HL-60 (cell line): ENCODE measurements at regions not wholly inside any gene's neighbourhood (a gene's known extent, or its start where the extent isn't known, plus 50 kb on each side); places are given as distances from the start of the nearest gene placed in this dataset.

ENCODE experiments used
- DNase-seq, 2 experiments: peaks; one replicate each; pipeline ENCODE4 v3.0.0-alpha.2; 2010 to 2020; ENCODE audit warnings: low read depth in 1 of 2, low spot score in 1 of 2
- H3K27ac ChIP-seq: fragments of 250-450 bp; sonication (Bioruptor Pico); replicated peaks from 2 replicates; pipeline ENCODE4 v1.5.1; 2020; ENCODE audit warnings: mild to moderate bottlenecking, moderate library complexity
- H3K27me3 ChIP-seq: fragments of 250-450 bp; sonication (Bioruptor Pico); 2 replicates; pipeline ENCODE4 v1.5.1; 2021; ENCODE audit warnings: mild to moderate bottlenecking, moderate library complexity; ENCODE audit not compliant: insufficient read depth, poor library complexity, severe bottlenecking
- H3K4me3 ChIP-seq: replicated peaks from 2 replicates; pipeline ENCODE4 v1.5.1; 2011; ENCODE audit warnings: mild to moderate bottlenecking, control low read depth, low read length; ENCODE audit not compliant: insufficient read depth
- CTCF ChIP-seq: IDR thresholded peaks from one replicate; pipeline ENCODE4 v1.5.1; 2011; ENCODE audit warnings: low read length, control low read depth, inconsistent platforms; ENCODE audit not compliant: insufficient read depth
- GABPA ChIP-seq: IDR thresholded peaks from 2 replicates; pipeline ENCODE4 v1.6.1; 2012; ENCODE audit warnings: low read depth
- POLR2AphosphoS5 ChIP-seq: IDR thresholded peaks from 2 replicates; pipeline ENCODE4 v1.6.1; 2012; ENCODE audit warnings: low read depth
- REST ChIP-seq: IDR thresholded peaks from 2 replicates; pipeline ENCODE4 v1.6.1; 2012; ENCODE audit warnings: low read depth; ENCODE audit not compliant: insufficient replicate concordance
- SPI1 ChIP-seq: IDR thresholded peaks from 2 replicates; pipeline ENCODE4 v1.6.1; 2012; ENCODE audit warnings: low read depth, mild to moderate bottlenecking, borderline replicate concordance

GRCh38 chrX:4110964-4111363, 397.5 kb upstream of the PRKX start:
- Histone ChIP-seq H3K27ac (no peak overlapping the region), H3K27me3 (no peaks in the 10 kb centered on the region), H3K4me3 (no peak overlapping the region)
- DNase-seq, result no peak
- no peak for TF ChIP-seq POLR2AphosphoS5
- no peak for TF ChIP-seq CTCF
- no peak for TF ChIP-seq SPI1
- no peak for TF ChIP-seq GABPA
- no peak for TF ChIP-seq REST

- no peak overlapping the region for H3K4me3 ChIP-seq
- TF ChIP-seq CTCF, result no peak
- TF ChIP-seq GABPA, result no peak
- no peak for TF ChIP-seq REST
- TF ChIP-seq POLR2AphosphoS5, result no peak
- TF ChIP-seq SPI1, result no peak
- no peak for DNase-seq
These were observed 381.5 kb upstream of the PRKX start for GRCh38 chrX:4094926-4095325.

GRCh38 chrX:4091046-4091760, 377.8 kb upstream of the PRKX start:
- no peak overlapping the region for H3K27ac ChIP-seq
- H3K27me3 ChIP-seq, result no peaks in the 10 kb centered on the region
- TF ChIP-seq SPI1, result no peak
- TF ChIP-seq POLR2AphosphoS5, result no peak
- no peak for TF ChIP-seq REST
- TF ChIP-seq GABPA, result no peak
- no peak for TF ChIP-seq CTCF
- no peak for DNase-seq
- no peak overlapping the region for H3K4me3 ChIP-seq

More at GRCh38 chrX:4094926-4095325, 381.5 kb upstream of the PRKX start:
- H3K27me3 ChIP-seq, result no peaks in the 10 kb centered on the region
- no peak overlapping the region for H3K27ac ChIP-seq
